Activated CD4-positive, alpha-beta T cell treated with anti-CD3 and anti-CD28 coated beads, Interleukin-2, amount 10 ng/mL, durations not matched to agents 24 days and 14 days (primary cell): ENCODE measurements at regions not wholly inside any gene's neighbourhood (a gene's known extent, or its start where the extent isn't known, plus 50 kb on each side); places are given as distances from the start of the nearest gene placed in this dataset.
"Not testable (repeated sequence)": the region's sequence is repeated elsewhere in the genome, so short reads cannot be mapped to it uniquely, and the experiment has no call there.

Experiments used
- DNase-seq: peaks from one replicate; pipeline ENCODE4 v3.0.0; 2022
- H3K27ac Mint-ChIP-seq: one replicate; pipeline ENCODE4 v1.8.0; 2022; ENCODE audit warnings: mild to moderate bottlenecking, mixed read lengths
- H3K27me3 Mint-ChIP-seq: one replicate; pipeline ENCODE4 v1.8.0; 2022; ENCODE audit warnings: mixed read lengths
- H3K36me3 Mint-ChIP-seq: one replicate; pipeline ENCODE4 v1.8.0; 2022; ENCODE audit warnings: low read depth, mild to moderate bottlenecking, mixed read lengths
- H3K4me1 Mint-ChIP-seq: one replicate; pipeline ENCODE4 v1.8.0; 2021; ENCODE audit warnings: mixed read lengths
- H3K4me3 Mint-ChIP-seq: one replicate; pipeline ENCODE4 v1.8.0; 2022; ENCODE audit warnings: mild to moderate bottlenecking, moderate library complexity, mixed read lengths
- H3K9me3 Mint-ChIP-seq: one replicate; pipeline ENCODE4 v1.8.0; 2021; ENCODE audit warnings: mixed read lengths
- intact Hi-C: fragments of 100-400 bp; cut with micrococcal nuclease; formaldehyde crosslinking; loops from one replicate; pipeline ENCODE4 v1.15.1; 2023

DNA sequence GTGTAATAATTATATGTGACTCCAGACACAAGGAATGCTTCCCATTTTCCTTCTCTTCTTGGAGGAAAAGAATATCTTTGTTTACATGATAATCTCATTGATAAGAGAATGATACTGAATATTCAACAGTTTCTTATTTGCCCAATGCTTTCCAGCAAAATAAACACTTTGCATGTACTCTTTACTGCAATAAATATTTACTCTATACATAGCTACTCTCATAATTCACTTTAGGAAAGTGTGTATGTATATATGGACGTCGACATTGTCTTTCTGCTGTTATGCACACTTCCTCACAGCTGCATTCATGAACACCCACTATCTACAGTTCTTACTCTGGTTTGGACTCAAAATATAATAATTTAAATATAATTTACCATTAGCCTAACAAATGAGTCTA lies 617.4 kb upstream of the CDH10 start:
- no peaks in the 10 kb centered on the region for H3K27me3 Mint-ChIP-seq

DNA sequence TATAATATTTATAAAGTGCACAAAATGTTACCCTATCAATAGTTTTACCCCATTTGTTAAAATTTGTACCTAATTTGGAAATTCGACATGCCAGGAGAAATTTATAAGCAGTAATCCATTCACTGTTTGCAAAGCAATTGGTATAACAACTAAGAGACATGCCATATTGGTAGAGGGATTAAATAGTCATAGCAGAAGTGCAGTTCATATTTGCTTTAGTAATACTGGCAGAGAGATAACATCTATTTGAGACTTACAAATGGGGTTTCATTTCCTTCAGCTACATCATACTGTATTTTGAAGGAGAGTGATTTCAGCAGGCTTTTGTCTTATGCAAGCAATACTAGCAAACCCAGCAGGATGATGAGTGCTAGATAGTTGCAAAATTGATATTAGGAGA lies 610.4 kb upstream of the CDH10 start:
- Mint-ChIP-seq H3K9me3 (peaks cover 4% of the 10 kb centered on the region), H3K27ac (no peak overlapping the region), H3K4me1 (no peaks in the 10 kb centered on the region), H3K4me3 (no peak overlapping the region), H3K27me3 (no peaks in the 10 kb centered on the region), H3K36me3 (no peaks in the 10 kb centered on the region)
- no peak for DNase-seq
- intact Hi-C loops: no loop called here

More for the DNA sequence above, 617.4 kb upstream of the CDH10 start:
- intact Hi-C loops: no loop called here
- no peaks in the 10 kb centered on the region for H3K4me1 Mint-ChIP-seq
- no peaks in the 10 kb centered on the region for H3K9me3 Mint-ChIP-seq
- H3K4me3 Mint-ChIP-seq: no peak overlapping the region
- H3K36me3 Mint-ChIP-seq: no peaks in the 10 kb centered on the region
- no peak for DNase-seq
- H3K27ac Mint-ChIP-seq: no peak overlapping the region

DNA sequence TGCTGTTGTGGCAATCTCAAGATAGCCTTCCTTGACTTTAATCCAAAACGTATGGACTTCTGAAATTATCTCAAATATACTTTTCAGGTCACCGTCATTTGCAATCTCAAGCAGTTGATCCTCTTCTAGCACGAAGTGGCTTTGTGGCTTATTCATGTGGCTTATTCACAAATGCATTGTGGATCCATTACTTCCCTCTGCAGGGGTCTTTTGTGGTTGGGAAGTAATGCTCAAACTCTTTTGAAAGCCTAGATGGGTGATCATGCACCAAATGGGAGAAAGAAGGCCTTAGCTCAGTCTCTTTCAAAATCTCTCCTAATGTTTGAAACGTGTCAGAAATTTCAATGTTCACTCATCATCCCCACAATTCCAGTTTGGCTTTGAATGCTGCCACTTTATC lies 597.2 kb upstream of the CDH10 start:
- H3K4me1 Mint-ChIP-seq: no peaks in the 10 kb centered on the region
- H3K27ac Mint-ChIP-seq: no peak overlapping the region
- intact Hi-C loops: no loop called here
- H3K36me3 Mint-ChIP-seq: no peaks in the 10 kb centered on the region
- peaks cover 13% of the 10 kb centered on the region for H3K9me3 Mint-ChIP-seq
- H3K27me3 Mint-ChIP-seq: no peaks in the 10 kb centered on the region
- no peak for DNase-seq
- no peak overlapping the region for H3K4me3 Mint-ChIP-seq

DNA sequence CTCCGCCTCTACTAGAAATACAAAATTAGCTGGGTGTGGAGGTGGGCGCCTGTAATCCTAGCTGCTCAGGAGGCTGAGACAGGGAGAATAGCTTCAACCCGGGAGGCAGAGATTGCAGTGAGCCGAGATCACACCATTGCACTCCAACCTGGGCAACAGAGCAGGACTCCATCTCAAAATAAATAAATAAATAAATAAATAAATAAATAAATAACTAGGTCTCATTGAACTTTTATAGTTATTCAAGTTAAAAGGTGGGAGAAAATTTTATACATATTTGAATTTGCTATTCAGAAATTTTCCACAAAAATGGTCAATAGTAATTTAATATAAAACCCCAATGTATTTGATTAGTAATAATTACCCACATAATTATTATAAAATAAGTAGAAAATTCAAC lies 593.9 kb upstream of the CDH10 start:
- H3K27ac Mint-ChIP-seq, H3K4me3 Mint-ChIP-seq, H3K36me3 Mint-ChIP-seq, H3K4me1 Mint-ChIP-seq, DNase-seq, H3K27me3 Mint-ChIP-seq, intact Hi-C loops: not testable (repeated sequence)
- H3K9me3 Mint-ChIP-seq: peaks cover 13% of the 10 kb centered on the region

DNA sequence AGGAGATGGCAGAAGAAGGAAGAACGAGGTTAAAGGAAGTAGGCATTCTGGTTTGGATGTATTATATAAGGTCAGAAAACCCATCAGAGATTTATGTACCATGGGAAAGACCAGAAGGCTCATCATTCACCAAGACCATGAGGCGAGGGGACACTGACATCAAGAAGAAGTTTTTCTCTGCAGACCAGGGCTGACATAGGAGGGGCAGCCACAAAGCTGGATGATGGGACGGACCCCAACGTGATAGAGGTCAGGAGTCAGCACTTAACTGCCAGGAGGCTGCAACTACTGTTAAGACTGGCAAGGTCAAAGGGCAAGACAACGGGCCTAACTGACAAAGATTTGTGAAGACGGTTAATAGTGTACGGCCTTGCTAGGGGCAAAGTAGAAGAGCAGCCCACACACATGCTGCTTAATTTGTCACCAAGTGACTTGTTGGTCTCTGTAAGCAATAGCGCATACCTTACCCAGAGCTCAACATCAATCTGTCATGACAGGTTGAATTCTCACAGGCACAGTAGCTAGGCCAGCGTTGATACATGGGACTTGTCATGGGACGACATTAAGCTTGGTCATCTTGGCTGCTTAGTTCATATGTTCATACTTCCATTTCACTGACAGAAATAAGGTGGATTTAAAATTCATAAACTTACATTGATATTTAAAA lies 579.7 kb upstream of the CDH10 start:
- no peak overlapping the region for H3K27ac Mint-ChIP-seq
- peaks cover 6% of the 10 kb centered on the region for H3K9me3 Mint-ChIP-seq
- intact Hi-C loops: no loop called here
- no peak for DNase-seq
- no peak overlapping the region for H3K4me3 Mint-ChIP-seq
- no peaks in the 10 kb centered on the region for H3K27me3 Mint-ChIP-seq
- H3K4me1 Mint-ChIP-seq: no peaks in the 10 kb centered on the region
- no peaks in the 10 kb centered on the region for H3K36me3 Mint-ChIP-seq

DNA sequence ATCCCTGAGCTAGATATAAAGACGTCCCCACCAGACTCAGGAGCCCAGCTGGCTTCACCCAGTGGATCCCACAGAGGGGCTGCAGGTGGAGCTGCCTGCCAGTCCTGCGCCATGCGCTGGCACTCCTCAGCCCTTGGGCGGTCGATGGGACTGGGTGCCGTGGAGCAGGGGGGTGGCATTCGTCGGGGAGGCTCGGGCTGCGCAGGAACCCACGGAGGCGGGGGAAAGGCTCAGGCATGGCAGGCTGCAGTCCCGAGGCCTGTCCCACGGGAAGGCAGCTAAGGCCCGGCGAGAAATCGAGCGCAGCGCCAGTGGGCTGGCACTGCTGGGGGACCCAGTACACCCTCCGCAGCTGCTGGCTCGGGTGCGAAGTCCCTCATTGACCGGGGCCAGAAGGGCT lies 555.1 kb upstream of the CDH10 start:
- DNase-seq, H3K4me1 Mint-ChIP-seq, H3K27ac Mint-ChIP-seq, H3K36me3 Mint-ChIP-seq, H3K9me3 Mint-ChIP-seq, H3K27me3 Mint-ChIP-seq, H3K4me3 Mint-ChIP-seq, intact Hi-C loops: not testable (repeated sequence)

DNA sequence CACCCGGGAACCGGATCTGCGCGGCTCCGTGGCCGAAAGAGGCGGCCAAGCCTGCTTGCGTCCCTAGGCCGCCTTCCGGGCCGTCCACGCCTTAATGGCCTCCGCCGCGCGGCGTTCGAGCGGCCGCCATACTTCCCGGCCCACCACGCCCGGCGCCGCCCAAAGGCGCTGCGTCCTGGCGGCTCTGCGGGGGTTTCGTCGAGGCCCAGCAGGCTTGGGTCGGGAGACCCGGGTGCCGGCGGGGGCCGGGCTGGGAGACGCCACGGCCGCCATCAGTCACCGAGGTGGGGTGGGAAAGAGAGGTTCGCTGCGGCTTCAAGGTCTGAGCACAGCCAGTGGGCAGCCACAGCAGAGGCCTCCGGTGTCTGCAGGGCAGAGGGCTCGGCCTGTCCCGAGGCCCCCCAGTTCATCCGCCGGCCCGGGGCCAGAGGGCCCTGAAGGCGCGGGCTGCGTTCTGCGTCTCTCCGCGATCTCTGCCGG lies 545.8 kb upstream of the CDH10 start:
- Mint-ChIP-seq H3K36me3 (no peaks in the 10 kb centered on the region), H3K27ac (no peak overlapping the region), H3K4me3 (no peak overlapping the region), H3K27me3 (no peaks in the 10 kb centered on the region), H3K4me1 (no peaks in the 10 kb centered on the region), H3K9me3 (peaks cover 7% of the 10 kb centered on the region)
- intact Hi-C loops: no loop called here
- no peak for DNase-seq

DNA sequence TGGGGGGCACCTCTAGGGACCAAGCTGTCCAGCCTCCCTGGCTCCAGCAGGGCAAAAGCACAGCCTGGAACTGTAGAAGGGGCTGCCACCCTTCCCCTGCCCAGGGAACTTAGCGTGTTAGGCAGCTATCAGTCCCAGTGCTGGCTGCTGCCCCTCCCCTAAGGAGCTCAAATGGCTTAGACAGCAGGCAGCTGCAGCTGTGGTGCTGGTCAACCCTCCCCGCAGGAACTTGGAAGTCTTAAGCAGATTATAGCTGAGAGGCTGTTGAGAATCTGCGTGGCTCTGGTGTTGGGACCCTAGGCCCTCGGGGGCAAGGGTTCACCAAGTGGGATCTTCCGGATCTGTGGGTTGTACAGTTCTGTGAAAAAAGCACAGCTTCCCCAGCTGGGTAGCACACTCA lies 536.5 kb upstream of the CDH10 start:
- Mint-ChIP-seq H3K27me3 (no peaks in the 10 kb centered on the region), H3K9me3 (peaks cover 15% of the 10 kb centered on the region), H3K4me1 (no peaks in the 10 kb centered on the region)

DNA sequence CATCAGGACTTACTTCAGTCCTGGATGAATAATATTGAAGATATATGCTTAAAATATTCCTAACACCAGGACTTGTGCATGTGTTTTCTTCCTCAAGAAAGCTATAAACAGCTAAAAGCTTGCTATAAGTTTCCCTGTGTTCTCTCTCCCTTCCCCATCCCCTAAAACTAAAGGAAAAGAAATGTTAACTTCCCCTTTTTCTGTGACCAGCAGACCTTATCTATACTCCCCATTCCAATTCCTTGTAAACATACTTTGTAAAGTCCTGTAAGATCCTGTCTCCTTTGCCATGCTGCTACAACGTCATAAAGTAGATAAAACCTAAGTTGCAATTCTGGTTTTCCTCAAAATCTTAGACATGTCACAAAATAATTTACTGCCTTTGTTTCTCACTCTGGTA lies 517.8 kb upstream of the CDH10 start:
- H3K4me1 Mint-ChIP-seq, H3K4me3 Mint-ChIP-seq, H3K27ac Mint-ChIP-seq, H3K36me3 Mint-ChIP-seq, H3K27me3 Mint-ChIP-seq, intact Hi-C loops, DNase-seq: not testable (repeated sequence)
- H3K9me3 Mint-ChIP-seq: peaks cover 11% of the 10 kb centered on the region

More for the DNA sequence above, 536.5 kb upstream of the CDH10 start:
- no peak overlapping the region for H3K4me3 Mint-ChIP-seq
- no peak overlapping the region for H3K27ac Mint-ChIP-seq
- H3K36me3 Mint-ChIP-seq: no peaks in the 10 kb centered on the region
- intact Hi-C loops: no loop called here
- no peak for DNase-seq

DNA sequence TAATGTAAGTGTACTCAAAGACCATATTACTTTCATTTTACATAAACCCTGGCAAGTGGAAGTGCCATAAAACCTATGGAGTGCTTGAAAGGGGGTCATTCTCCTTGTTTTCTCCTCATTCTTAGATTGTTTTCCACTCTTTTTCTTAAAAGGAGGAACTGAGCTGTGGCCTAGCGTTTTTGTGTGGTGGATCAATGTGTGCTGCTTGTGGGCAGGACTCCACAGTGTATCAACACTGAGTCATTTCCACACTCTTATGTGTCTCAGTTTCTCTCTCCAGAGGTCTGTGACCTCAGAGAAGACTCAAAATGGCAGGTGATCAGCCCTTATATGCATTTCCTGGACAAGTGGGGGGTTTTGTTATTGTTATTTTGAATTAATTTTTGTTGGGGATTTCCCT lies 516.1 kb upstream of the CDH10 start:
- Mint-ChIP-seq H3K27me3 (no peaks in the 10 kb centered on the region), H3K4me1 (no peaks in the 10 kb centered on the region), H3K9me3 (peaks cover 11% of the 10 kb centered on the region), H3K36me3 (no peaks in the 10 kb centered on the region), H3K27ac (no peak overlapping the region), H3K4me3 (no peak overlapping the region)
- intact Hi-C loops: no loop called here
- DNase-seq: no peak

DNA sequence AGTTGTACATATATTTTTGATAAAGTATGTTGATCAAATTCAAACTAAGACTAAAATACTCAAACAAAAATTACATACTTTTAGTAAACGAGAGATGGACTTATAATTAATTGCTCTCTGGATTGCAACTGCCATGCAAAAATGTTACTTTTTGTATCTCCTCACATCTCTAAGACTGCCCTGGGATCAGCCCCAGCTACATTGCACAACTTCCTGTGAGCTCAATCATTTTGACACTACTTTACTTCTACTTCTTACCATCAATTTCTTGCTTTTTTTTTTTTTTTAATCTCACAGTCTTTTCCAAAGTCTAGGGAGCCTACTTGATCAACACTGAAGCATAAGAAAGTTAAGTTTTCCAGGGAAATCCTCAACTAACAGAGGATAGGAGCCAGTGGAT lies 506.0 kb upstream of the CDH10 start:
- no peak overlapping the region for H3K4me3 Mint-ChIP-seq

DNA sequence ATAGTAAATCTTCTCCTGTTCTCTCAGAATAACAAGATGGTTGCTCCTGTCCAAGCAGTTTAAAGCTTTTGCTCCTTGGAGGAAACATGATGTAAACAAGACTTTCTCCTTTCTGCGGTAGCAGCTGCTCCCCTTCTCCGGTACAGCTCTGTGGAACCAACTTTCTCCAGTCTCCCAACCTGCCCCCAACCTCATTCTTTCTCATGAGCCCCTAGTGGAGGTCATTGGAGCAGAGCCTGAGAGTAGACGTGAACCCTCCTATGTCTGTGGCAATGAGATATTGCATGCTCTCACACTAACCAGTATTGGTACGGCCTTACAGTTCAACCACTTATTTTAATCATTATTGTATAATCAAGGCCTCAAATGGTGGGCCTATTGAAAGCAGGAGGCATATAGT lies 483.8 kb upstream of the CDH10 start:
- Mint-ChIP-seq H3K4me3 (no peak overlapping the region), H3K36me3 (no peaks in the 10 kb centered on the region), H3K27me3 (no peaks in the 10 kb centered on the region), H3K27ac (no peak overlapping the region), H3K9me3 (peaks cover 3% of the 10 kb centered on the region), H3K4me1 (no peaks in the 10 kb centered on the region)
- DNase-seq: no peak
- intact Hi-C loops: no loop called here

More for the DNA sequence above, 506.0 kb upstream of the CDH10 start:
- H3K36me3 Mint-ChIP-seq: no peaks in the 10 kb centered on the region
- no peaks in the 10 kb centered on the region for H3K27me3 Mint-ChIP-seq
- H3K4me1 Mint-ChIP-seq: no peaks in the 10 kb centered on the region
- peaks cover 8% of the 10 kb centered on the region for H3K9me3 Mint-ChIP-seq
- no peak overlapping the region for H3K27ac Mint-ChIP-seq
- DNase-seq: no peak
- intact Hi-C loops: no loop called here

DNA sequence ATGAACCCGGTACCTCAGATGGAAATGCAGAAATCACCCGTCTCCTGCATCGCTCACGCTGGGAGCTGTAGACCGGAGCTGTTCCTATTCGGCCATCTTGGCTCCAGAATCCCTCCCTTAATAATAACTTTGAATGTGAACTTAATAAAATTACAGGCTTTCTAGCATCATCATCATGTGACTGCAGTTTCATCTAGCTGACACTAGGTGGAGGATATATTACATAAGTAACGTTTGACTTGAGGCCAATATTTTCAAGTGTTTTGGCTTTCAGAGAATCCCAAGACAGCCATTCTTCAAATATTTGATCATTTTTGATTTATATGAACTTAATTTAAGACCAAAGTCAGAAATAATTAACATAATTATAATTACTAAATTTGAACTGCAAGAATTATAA lies 474.9 kb upstream of the CDH10 start:
- Mint-ChIP-seq H3K4me3 (no peak overlapping the region), H3K27me3 (no peaks in the 10 kb centered on the region), H3K4me1 (no peaks in the 10 kb centered on the region), H3K9me3 (no peaks in the 10 kb centered on the region), H3K36me3 (no peaks in the 10 kb centered on the region), H3K27ac (no peak overlapping the region)
- intact Hi-C loops: no loop called here
- no peak for DNase-seq

DNA sequence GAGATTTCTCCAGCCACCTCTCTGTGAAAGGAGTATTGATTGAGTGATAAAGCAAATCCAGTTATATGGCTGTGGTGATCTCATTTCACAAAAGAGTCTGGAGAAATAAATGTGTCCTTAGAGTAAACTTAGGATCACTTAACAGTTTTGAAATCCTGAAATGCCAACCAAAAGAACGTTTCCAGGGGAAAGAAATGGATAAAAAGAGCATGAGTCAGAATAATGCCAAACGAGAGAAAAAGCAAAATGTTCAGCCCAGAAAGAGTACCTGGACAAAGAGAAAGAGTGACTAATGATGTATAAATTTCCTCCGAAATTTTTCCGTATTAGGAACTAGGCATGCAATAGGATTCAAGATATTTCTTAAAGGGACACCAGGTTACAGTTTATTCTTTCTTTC lies 463.1 kb upstream of the CDH10 start:
- H3K9me3 Mint-ChIP-seq: no peaks in the 10 kb centered on the region
- no peak for DNase-seq
- H3K27ac Mint-ChIP-seq: no peak overlapping the region
- H3K27me3 Mint-ChIP-seq: no peaks in the 10 kb centered on the region
- H3K4me1 Mint-ChIP-seq: no peaks in the 10 kb centered on the region
- intact Hi-C loops: no loop called here
- H3K4me3 Mint-ChIP-seq: no peak overlapping the region
- no peaks in the 10 kb centered on the region for H3K36me3 Mint-ChIP-seq

DNA sequence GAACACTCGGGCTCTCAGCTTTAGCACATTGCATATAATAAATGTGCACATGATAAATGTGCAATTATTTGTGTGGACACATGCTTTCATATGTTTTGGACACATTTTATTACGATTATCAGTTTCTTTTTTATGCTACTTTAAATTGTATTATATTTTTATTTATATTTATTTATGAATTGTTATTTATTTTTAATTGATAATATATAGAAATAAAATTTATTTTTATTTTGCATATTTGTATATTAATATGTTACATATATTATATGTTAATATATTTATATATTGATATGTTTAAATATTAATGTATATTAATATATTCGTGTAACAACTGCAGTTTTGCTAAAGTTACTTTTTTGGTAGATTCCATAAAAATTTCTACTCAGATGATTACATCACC lies 454.8 kb upstream of the CDH10 start:
- H3K27me3 Mint-ChIP-seq: no peaks in the 10 kb centered on the region
- no peak overlapping the region for H3K27ac Mint-ChIP-seq
- intact Hi-C loops: no loop called here
- H3K4me3 Mint-ChIP-seq: no peak overlapping the region
- H3K4me1 Mint-ChIP-seq: no peaks in the 10 kb centered on the region
- H3K36me3 Mint-ChIP-seq: no peaks in the 10 kb centered on the region
- no peak for DNase-seq
- H3K9me3 Mint-ChIP-seq: peaks cover 4% of the 10 kb centered on the region
